Caco-2 (cell line): ENCODE measurements at regions not wholly inside any gene's neighbourhood (a gene's known extent, or its start where the extent isn't known, plus 50 kb on each side); places are given as distances from the start of the nearest gene placed in this dataset.

Experiments
- BruUV-seq: library from RNA; stranded (reverse); fragments of 400-500 nt; replicated peaks from 2 replicates; lab custom pipeline; 2021; lab: Mats Ljungman, UMichigan
- CTCF ChIA-PET: fragments of 300-600 bp; sonication (Branson Sonifier 250); formaldehyde crosslinking; loops from one replicate; lab custom pipeline; 2022; ENCODE audit warnings: antibody characterized with exemption; lab: Charles Lee
- POLR2A ChIA-PET: fragments of 300-600 bp; sonication (Branson Sonifier 250); formaldehyde crosslinking; loops from one replicate; lab custom pipeline; 2022; ENCODE audit warnings: antibody characterized with exemption; lab: Charles Lee
- DNase-seq, 2 experiments: peaks; one replicate each; pipeline versions ENCODE4 v3.0.0 to v3.0.0-alpha.2; 2020 to 2022
- H3K27me3 ChIP-seq: replicated peaks from 2 replicates; pipeline ENCODE4 v1.6.0; 2011; ENCODE audit warnings: low read length; ENCODE audit not compliant: control insufficient read depth, insufficient read depth
- H3K36me3 ChIP-seq: 2 replicates; pipeline ENCODE4 v1.5.1; 2011; ENCODE audit warnings: low read length; ENCODE audit not compliant: control insufficient read depth, insufficient read depth
- H3K4me1 ChIP-seq: fragments of 250-450 bp; sonication (Bioruptor Pico); 2 replicates; pipeline ENCODE4 v1.5.1; 2020; ENCODE audit warnings: mild to moderate bottlenecking
- H3K4me3 ChIP-seq: 2 replicates; pipeline ENCODE4 v1.5.1; 2011; ENCODE audit warnings: low read depth, mild to moderate bottlenecking, control low read depth, low read length
- H3K9me3 ChIP-seq: fragments of 250-450 bp; sonication (Bioruptor Pico); 2 replicates; pipeline ENCODE4 v1.5.1; 2020; ENCODE audit warnings: mild to moderate bottlenecking, moderate library complexity
- H3K27ac Mint-ChIP-seq: one replicate; pipeline ENCODE4 v1.8.0; 2022; ENCODE audit warnings: mixed read lengths; ENCODE audit not compliant: unreplicated experiment
- H3K27me3 Mint-ChIP-seq: one replicate; pipeline ENCODE4 v1.8.0; 2022; ENCODE audit warnings: mixed read lengths; ENCODE audit not compliant: insufficient read depth, unreplicated experiment
- H3K36me3 Mint-ChIP-seq: one replicate; pipeline ENCODE4 v1.8.0; 2022; ENCODE audit warnings: mild to moderate bottlenecking, mixed read lengths; ENCODE audit not compliant: insufficient read depth, unreplicated experiment
- H3K4me1 Mint-ChIP-seq: one replicate; pipeline ENCODE4 v1.8.0; 2022; ENCODE audit warnings: low read depth, mixed read lengths; ENCODE audit not compliant: unreplicated experiment
- H3K4me3 Mint-ChIP-seq: one replicate; pipeline ENCODE4 v1.8.0; 2022; ENCODE audit warnings: mild to moderate bottlenecking, moderate library complexity, mixed read lengths; ENCODE audit not compliant: unreplicated experiment
- H3K9me3 Mint-ChIP-seq: one replicate; pipeline ENCODE4 v1.8.0; 2022; ENCODE audit warnings: mixed read lengths; ENCODE audit not compliant: unreplicated experiment
- intact Hi-C: fragments of 100-400 bp; cut with micrococcal nuclease; formaldehyde crosslinking; loops from one replicate; pipeline ENCODE4 v1.10.0; 2022; ENCODE audit not compliant: unreplicated experiment
- TF ChIP-seq, protein P1 (sequence below), 2 experiments: fragments of 200-600 bp in 1 of 2; IDR thresholded peaks; 1 replicate in 1 of 2; 2 replicates in 1 of 2; pipeline versions ENCODE4 v1.5.1 to v1.8.0; 2011 to 2022; ENCODE audit warnings: antibody characterized with exemption in 1 of 2, control low read depth in 1 of 2, inconsistent platforms in 1 of 2, low read depth in 1 of 2, low read length in 1 of 2, mild to moderate bottlenecking in 1 of 2, moderate library complexity in 1 of 2; ENCODE audit not compliant: insufficient read depth in 1 of 2, severe bottlenecking in 1 of 2, unreplicated experiment in 1 of 2

- no peak overlapping the region for H3K4me3 ChIP-seq
- H3K4me1 ChIP-seq: no peaks in the 10 kb centered on the region
- Mint-ChIP-seq H3K4me3 (no peak overlapping the region), H3K27ac (no peak overlapping the region), H3K27me3 (no peaks in the 10 kb centered on the region), H3K9me3 (no peaks in the 10 kb centered on the region), H3K36me3 (no peaks in the 10 kb centered on the region), H3K4me1 (no peaks in the 10 kb centered on the region)
- CTCF ChIA-PET: no interaction called here
- TF ChIP-seq, protein P1, sequence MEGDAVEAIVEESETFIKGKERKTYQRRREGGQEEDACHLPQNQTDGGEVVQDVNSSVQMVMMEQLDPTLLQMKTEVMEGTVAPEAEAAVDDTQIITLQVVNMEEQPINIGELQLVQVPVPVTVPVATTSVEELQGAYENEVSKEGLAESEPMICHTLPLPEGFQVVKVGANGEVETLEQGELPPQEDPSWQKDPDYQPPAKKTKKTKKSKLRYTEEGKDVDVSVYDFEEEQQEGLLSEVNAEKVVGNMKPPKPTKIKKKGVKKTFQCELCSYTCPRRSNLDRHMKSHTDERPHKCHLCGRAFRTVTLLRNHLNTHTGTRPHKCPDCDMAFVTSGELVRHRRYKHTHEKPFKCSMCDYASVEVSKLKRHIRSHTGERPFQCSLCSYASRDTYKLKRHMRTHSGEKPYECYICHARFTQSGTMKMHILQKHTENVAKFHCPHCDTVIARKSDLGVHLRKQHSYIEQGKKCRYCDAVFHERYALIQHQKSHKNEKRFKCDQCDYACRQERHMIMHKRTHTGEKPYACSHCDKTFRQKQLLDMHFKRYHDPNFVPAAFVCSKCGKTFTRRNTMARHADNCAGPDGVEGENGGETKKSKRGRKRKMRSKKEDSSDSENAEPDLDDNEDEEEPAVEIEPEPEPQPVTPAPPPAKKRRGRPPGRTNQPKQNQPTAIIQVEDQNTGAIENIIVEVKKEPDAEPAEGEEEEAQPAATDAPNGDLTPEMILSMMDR (IDR thresholded peaks at IDR 0.05; ENCODE audit: insufficient read depth in 1 of 2, low read depth in 1 of 2, low read length in 1 of 2, severe bottlenecking in 1 of 2, unreplicated experiment in 1 of 2): no peak
- H3K27me3 ChIP-seq: no peaks in the 10 kb centered on the region
- BruUV-seq: no TSS peak
- no peak for DNase-seq
- POLR2A ChIA-PET: no interaction called here
- no peaks in the 10 kb centered on the region for H3K9me3 ChIP-seq
- intact Hi-C loops: no loop called here
- no peaks in the 10 kb centered on the region for H3K36me3 ChIP-seq
Observed at GRCh38 chr18:64490207-64490606, 341.3 kb upstream of the LINC00305 start.

GRCh38 chr18:64488698-64489097 is 339.8 kb upstream of the LINC00305 start:
- no TSS peak for BruUV-seq
- no peak overlapping the region for H3K27ac Mint-ChIP-seq
- no peaks in the 10 kb centered on the region for H3K36me3 ChIP-seq
- H3K27me3 Mint-ChIP-seq: no peaks in the 10 kb centered on the region
- TF ChIP-seq, protein P1 (IDR thresholded peaks at IDR 0.05; ENCODE audit: insufficient read depth in 1 of 2, low read depth in 1 of 2, low read length in 1 of 2, severe bottlenecking in 1 of 2, unreplicated experiment in 1 of 2): no peak
- H3K4me3 ChIP-seq: no peak overlapping the region
- no peaks in the 10 kb centered on the region for H3K9me3 ChIP-seq
- POLR2A ChIA-PET: no interaction called here
- no peaks in the 10 kb centered on the region for H3K9me3 Mint-ChIP-seq
- no peaks in the 10 kb centered on the region for H3K36me3 Mint-ChIP-seq
- no peaks in the 10 kb centered on the region for H3K4me1 ChIP-seq
- intact Hi-C loops: no loop called here
- no peak overlapping the region for H3K4me3 Mint-ChIP-seq
- CTCF ChIA-PET: no interaction called here
- H3K27me3 ChIP-seq: no peaks in the 10 kb centered on the region
- DNase-seq: no peak
- no peaks in the 10 kb centered on the region for H3K4me1 Mint-ChIP-seq

DNA sequence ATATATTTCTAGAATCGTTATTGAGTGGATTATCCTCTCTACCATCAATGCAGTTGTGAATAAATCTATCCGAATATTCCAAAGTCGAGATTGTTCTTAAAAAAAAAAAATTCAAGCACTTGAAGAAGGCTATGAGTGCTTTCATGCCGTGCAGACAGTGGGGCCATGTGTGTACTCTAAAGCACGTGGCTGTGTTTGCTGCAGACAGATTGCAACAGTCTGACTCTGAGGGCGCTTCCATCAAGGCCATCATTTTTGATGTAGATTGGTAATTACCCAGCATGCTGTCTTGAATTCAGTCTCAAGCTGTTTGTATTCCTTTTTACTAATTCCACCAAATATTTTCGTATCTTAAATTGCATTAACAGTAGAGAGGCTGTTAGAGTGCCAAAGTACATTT is 325.9 kb upstream of the LINC00305 start:
- Mint-ChIP-seq H3K27me3 (no peaks in the 10 kb centered on the region), H3K36me3 (no peaks in the 10 kb centered on the region), H3K9me3 (no peaks in the 10 kb centered on the region), H3K4me1 (no peaks in the 10 kb centered on the region), H3K4me3 (no peak overlapping the region), H3K27ac (no peak overlapping the region)
- no TSS peak for BruUV-seq
- Histone ChIP-seq H3K9me3 (no peaks in the 10 kb centered on the region), H3K4me3 (no peak overlapping the region), H3K4me1 (no peaks in the 10 kb centered on the region), H3K27me3 (no peaks in the 10 kb centered on the region), H3K36me3 (no peaks in the 10 kb centered on the region)
- intact Hi-C loops: no loop called here
- DNase-seq: no peak
- ChIA-PET CTCF (no interaction called here), POLR2A (no interaction called here)
- TF ChIP-seq, protein P1 (IDR thresholded peaks at IDR 0.05; ENCODE audit: insufficient read depth in 1 of 2, low read depth in 1 of 2, low read length in 1 of 2, severe bottlenecking in 1 of 2, unreplicated experiment in 1 of 2): no peak
